ENCODE measurements at regions not wholly inside any gene's neighbourhood (a gene's known extent, or its start where the extent isn't known, plus 50 kb on each side); places are given as distances from the start of the nearest gene placed in this dataset.
"Not testable (repeated sequence)": the region's sequence is repeated elsewhere in the genome, so short reads cannot be mapped to it uniquely, and the experiment has no call there.

DNA sequence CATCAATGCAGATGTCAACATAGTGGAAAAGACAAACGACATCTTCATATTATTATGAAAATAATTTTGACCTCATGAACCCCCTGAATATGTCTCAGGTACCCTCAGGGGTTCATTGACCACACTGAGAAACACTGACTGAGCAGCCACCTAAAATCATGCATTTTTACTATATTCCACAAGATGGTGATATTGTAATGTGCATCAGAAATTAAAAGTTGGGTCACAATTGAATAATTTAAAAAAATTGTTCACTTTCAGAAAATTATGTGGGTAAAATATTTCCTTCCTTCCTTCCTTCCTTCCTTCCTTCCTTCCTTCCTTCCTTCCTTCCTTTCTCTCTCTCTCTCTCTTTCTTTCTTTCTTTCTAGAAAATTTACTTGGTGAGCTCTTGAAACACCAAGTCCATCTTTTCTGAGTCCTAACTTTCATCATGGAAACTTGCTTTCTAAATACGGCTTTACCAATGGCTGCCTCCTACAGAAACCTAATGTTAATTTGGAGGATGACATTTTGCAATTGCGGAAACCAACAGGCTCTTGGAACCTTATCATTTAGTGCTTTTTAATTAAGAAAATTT is 103.6 kb downstream of the RTL3 start:
- Histone ChIP-seq H3K79me2 (ENCODE audit: insufficient read depth, low read length) (no peaks in the 10 kb centered on the region), H3K27me3 (ENCODE audit: low read length) (no peaks in the 10 kb centered on the region), H2AFZ (ENCODE audit: low read depth, low read length, severe bottlenecking) (no peak overlapping the region), H3K4me2 (ENCODE audit: low read depth, low read length, poor library complexity, severe bottlenecking) (no peak overlapping the region), H3K9ac (ENCODE audit: low read length) (no peak overlapping the region), H3K27ac (ENCODE audit: low read depth, low read length) (no peak overlapping the region), H4K20me1 (ENCODE audit: low read depth, low read length) (no peaks in the 10 kb centered on the region), H3K36me3 (ENCODE audit: low read length) (no peaks in the 10 kb centered on the region), H3K9me2 (replicated peaks; ENCODE audit: insufficient read depth, low read length) (no peaks in the 10 kb centered on the region), H3K9me3 (ENCODE audit: insufficient read depth, low read length) (no peaks in the 10 kb centered on the region), H3K4me3 (ENCODE audit: insufficient read depth, low read length, poor library complexity, severe bottlenecking) (no peak overlapping the region), H3F3A (ENCODE audit: insufficient read depth) (no peaks in the 10 kb centered on the region)
- TF ChIP-seq, protein P1, sequence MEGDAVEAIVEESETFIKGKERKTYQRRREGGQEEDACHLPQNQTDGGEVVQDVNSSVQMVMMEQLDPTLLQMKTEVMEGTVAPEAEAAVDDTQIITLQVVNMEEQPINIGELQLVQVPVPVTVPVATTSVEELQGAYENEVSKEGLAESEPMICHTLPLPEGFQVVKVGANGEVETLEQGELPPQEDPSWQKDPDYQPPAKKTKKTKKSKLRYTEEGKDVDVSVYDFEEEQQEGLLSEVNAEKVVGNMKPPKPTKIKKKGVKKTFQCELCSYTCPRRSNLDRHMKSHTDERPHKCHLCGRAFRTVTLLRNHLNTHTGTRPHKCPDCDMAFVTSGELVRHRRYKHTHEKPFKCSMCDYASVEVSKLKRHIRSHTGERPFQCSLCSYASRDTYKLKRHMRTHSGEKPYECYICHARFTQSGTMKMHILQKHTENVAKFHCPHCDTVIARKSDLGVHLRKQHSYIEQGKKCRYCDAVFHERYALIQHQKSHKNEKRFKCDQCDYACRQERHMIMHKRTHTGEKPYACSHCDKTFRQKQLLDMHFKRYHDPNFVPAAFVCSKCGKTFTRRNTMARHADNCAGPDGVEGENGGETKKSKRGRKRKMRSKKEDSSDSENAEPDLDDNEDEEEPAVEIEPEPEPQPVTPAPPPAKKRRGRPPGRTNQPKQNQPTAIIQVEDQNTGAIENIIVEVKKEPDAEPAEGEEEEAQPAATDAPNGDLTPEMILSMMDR (IDR thresholded peaks at IDR 0.05; ENCODE audit: insufficient read depth, low read length, poor library complexity, severe bottlenecking): peak; percentile 17
- TF ChIP-seq EZH2phosphoT487 (conservative IDR thresholded peaks at IDR 0.05; ENCODE audit: low read length): no peak

DNA sequence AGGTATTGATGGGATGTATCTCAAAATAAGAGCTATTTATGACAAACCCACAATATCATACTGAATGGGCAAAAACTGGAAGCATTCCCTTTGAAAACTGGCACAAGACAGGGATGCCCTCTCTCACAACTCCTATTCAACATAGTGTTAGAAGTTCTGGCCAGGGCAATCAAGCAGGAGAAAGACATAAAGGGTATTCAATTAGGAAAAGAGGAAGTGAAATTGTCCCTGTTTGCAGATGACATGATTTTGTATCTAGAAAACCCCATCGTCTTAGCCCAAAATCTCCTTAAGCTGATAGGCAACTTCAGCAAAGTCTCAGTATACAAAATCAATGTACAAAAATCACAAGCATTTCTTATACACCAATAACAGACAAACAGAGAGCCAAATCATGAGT is 106.5 kb downstream of the RTL3 start:
- H2AFZ ChIP-seq (ENCODE audit: low read depth, low read length, severe bottlenecking); H3K79me2 ChIP-seq (ENCODE audit: insufficient read depth, low read length); H3K36me3 ChIP-seq (ENCODE audit: low read length); H3F3A ChIP-seq (ENCODE audit: insufficient read depth); H3K9me3 ChIP-seq (ENCODE audit: insufficient read depth, low read length); H3K9ac ChIP-seq (ENCODE audit: low read length); H3K9me2 ChIP-seq (replicated peaks; ENCODE audit: insufficient read depth, low read length); H4K20me1 ChIP-seq (ENCODE audit: low read depth, low read length); H3K27me3 ChIP-seq (ENCODE audit: low read length); H3K27ac ChIP-seq (ENCODE audit: low read depth, low read length); H3K4me3 ChIP-seq (ENCODE audit: insufficient read depth, low read length, poor library complexity, severe bottlenecking); H3K4me2 ChIP-seq (ENCODE audit: low read depth, low read length, poor library complexity, severe bottlenecking): not testable (repeated sequence)

DNA sequence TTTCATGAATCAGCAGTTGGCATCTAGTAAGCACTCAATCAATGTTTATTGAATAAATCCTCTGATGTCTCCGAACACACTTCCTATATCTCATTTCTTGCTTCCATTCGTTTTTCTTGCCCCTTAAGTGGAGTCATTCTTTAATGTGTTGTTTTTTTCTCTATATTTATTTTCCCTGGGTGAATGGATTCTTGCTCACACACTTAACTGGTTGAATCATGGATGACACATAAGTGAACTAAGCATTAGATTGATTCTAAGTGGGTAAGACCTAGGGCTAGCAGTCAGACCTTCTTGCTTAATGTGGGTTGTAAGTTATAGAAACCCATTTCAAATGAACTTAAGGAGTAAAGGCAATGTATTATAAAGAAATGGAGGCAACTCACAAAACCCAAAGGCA is 111.1 kb downstream of the RTL3 start:
- Histone ChIP-seq H3K79me2 (ENCODE audit: insufficient read depth, low read length) (no peaks in the 10 kb centered on the region), H3K9me3 (ENCODE audit: insufficient read depth, low read length) (no peaks in the 10 kb centered on the region), H3K4me3 (ENCODE audit: insufficient read depth, low read length, poor library complexity, severe bottlenecking) (no peak overlapping the region), H3K4me2 (ENCODE audit: low read depth, low read length, poor library complexity, severe bottlenecking) (no peak overlapping the region), H3K27me3 (ENCODE audit: low read length) (no peaks in the 10 kb centered on the region), H3K9me2 (replicated peaks; ENCODE audit: insufficient read depth, low read length) (no peaks in the 10 kb centered on the region), H3K36me3 (ENCODE audit: low read length) (no peaks in the 10 kb centered on the region), H3K27ac (ENCODE audit: low read depth, low read length) (no peak overlapping the region), H3F3A (ENCODE audit: insufficient read depth) (no peaks in the 10 kb centered on the region), H3K9ac (ENCODE audit: low read length) (no peak overlapping the region), H4K20me1 (ENCODE audit: low read depth, low read length) (no peaks in the 10 kb centered on the region), H2AFZ (ENCODE audit: low read depth, low read length, severe bottlenecking) (no peak overlapping the region)
- TF ChIP-seq, protein P1 (IDR thresholded peaks at IDR 0.05; ENCODE audit: insufficient read depth, low read length, poor library complexity, severe bottlenecking): no peak
- no peak for TF ChIP-seq EZH2phosphoT487 (conservative IDR thresholded peaks at IDR 0.05; ENCODE audit: low read length)

DNA sequence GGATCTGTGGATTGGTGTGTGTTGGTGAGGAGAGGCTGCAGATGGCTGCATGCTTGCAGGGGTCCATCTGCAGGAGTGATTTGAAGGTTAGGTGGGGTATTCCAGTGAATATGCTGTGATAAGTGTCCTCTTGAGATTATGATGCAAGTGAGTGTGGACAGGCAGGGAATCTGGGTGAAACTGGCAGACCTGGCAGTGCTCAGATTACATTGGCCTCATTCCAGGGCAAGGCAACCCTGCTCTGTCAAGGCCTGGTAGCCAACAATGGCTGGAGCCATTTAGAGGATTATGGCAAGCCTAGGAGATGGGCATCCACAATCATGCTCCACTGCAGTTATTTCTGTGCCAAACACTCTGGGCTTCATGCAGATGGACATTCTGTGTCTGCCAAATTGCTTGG is 113.9 kb downstream of the RTL3 start:
- TF ChIP-seq EZH2phosphoT487 (conservative IDR thresholded peaks at IDR 0.05; ENCODE audit: low read length): no peak
- TF ChIP-seq, protein P1 (IDR thresholded peaks at IDR 0.05; ENCODE audit: insufficient read depth, low read length, poor library complexity, severe bottlenecking): no peak
- H4K20me1 ChIP-seq (ENCODE audit: low read depth, low read length): no peaks in the 10 kb centered on the region
- H2AFZ ChIP-seq (ENCODE audit: low read depth, low read length, severe bottlenecking): no peak overlapping the region
- H3K79me2 ChIP-seq (ENCODE audit: insufficient read depth, low read length): no peaks in the 10 kb centered on the region
- H3K9me2 ChIP-seq (replicated peaks; ENCODE audit: insufficient read depth, low read length): no peaks in the 10 kb centered on the region
- H3F3A ChIP-seq (ENCODE audit: insufficient read depth): no peaks in the 10 kb centered on the region
- no peak overlapping the region for H3K9ac ChIP-seq (ENCODE audit: low read length)
- H3K27ac ChIP-seq (ENCODE audit: low read depth, low read length): no peak overlapping the region
- H3K9me3 ChIP-seq (ENCODE audit: insufficient read depth, low read length): no peaks in the 10 kb centered on the region
- no peak overlapping the region for H3K4me3 ChIP-seq (ENCODE audit: insufficient read depth, low read length, poor library complexity, severe bottlenecking)
- H3K36me3 ChIP-seq (ENCODE audit: low read length): no peaks in the 10 kb centered on the region
- no peaks in the 10 kb centered on the region for H3K27me3 ChIP-seq (ENCODE audit: low read length)
- no peak overlapping the region for H3K4me2 ChIP-seq (ENCODE audit: low read depth, low read length, poor library complexity, severe bottlenecking)

Data from SU-DHL-6 (cell line).